ENCODE measurements at regions not wholly inside any gene's neighbourhood (a gene's known extent, or its start where the extent isn't known, plus 50 kb on each side); places are given as distances from the start of the nearest gene placed in this dataset.

- DNase-seq: no peak
Measured at GRCh38 chr14:78075033-78075432, 95.1 kb upstream of the NRXN3 start.

GRCh38 chr14:78075555-78076277, 94.5 kb upstream of the NRXN3 start:
- DNase-seq: no peak

GRCh38 chr14:78081245-78081644, 88.9 kb upstream of the NRXN3 start:
- no peak for DNase-seq

GRCh38 chr14:78083837-78084236, 86.3 kb upstream of the NRXN3 start:
- DNase-seq: no peak

GRCh38 chr14:78086342-78086741, 83.8 kb upstream of the NRXN3 start:
- DNase-seq: no peak

GRCh38 chr14:78088916-78089315, 81.3 kb upstream of the NRXN3 start:
- no peak for DNase-seq

GRCh38 chr14:78090864-78091263, 79.3 kb upstream of the NRXN3 start:
- no peak for DNase-seq

- no peak for DNase-seq
Measured at GRCh38 chr14:78091361-78091760, 78.8 kb upstream of the NRXN3 start.

- DNase-seq: no peak
Measured at GRCh38 chr14:78092040-78092439, 78.1 kb upstream of the NRXN3 start.

- no peak for DNase-seq
Measured at GRCh38 chr14:78103271-78103670, 66.9 kb upstream of the NRXN3 start.

GRCh38 chr14:78104160-78104559, 66.0 kb upstream of the NRXN3 start:
- DNase-seq: no peak

- DNase-seq: no peak
Measured at GRCh38 chr14:78104655-78105054, 65.5 kb upstream of the NRXN3 start.

- no peak for DNase-seq
Measured at GRCh38 chr14:78106381-78106780, 63.8 kb upstream of the NRXN3 start.

- no peak for DNase-seq
Measured at GRCh38 chr14:78107166-78107565, 63.0 kb upstream of the NRXN3 start.

GRCh38 chr14:78119440-78119839, 50.7 kb upstream of the NRXN3 start:
- DNase-seq: no peak
